NCI-H146 treated with DMSO at 0.1 percent for 48 hours (cell line): ENCODE measurements at regions not wholly inside any gene's neighbourhood (a gene's known extent, or its start where the extent isn't known, plus 50 kb on each side); places are given as distances from the start of the nearest gene placed in this dataset.
"Not testable (repeated sequence)": the region's sequence is repeated elsewhere in the genome, so short reads cannot be mapped to it uniquely, and the experiment has no call there.

Experiments
- DNase-seq: peaks from one replicate; lab custom pipeline; 2025; ENCODE audit not compliant: unreplicated experiment; lab: John Stamatoyannopoulos, UW

GRCh38 chr6:80942911-80943310, 809.6 kb downstream of the TENT5A start:
- DNase-seq = no peak

GRCh38 chr6:80940976-80941375, 811.5 kb downstream of the TENT5A start:
- no peak for DNase-seq

DNA sequence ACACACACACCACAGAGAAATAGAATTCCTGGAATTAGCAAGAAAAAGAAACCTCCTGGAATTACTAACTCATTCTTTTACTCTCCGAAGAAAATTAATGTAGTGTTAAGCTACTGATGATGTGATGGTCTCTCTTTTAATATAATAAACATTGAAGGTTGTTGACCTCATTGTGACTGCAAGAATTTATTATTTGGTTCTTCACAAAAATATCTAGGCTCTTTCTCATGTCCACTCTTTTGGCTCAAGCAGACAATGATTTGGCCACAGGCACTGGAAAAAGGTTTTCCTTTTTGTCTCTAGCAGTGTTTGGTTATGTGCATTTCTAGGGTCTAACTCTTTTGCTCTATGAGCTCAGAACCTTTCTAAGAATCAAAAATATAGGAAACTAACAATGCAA, 811.9 kb downstream of the TENT5A start:
- DNase-seq = no peak

- DNase-seq = no peak
Observed at GRCh38 chr6:80939898-80940297, 812.6 kb downstream of the TENT5A start.

DNA sequence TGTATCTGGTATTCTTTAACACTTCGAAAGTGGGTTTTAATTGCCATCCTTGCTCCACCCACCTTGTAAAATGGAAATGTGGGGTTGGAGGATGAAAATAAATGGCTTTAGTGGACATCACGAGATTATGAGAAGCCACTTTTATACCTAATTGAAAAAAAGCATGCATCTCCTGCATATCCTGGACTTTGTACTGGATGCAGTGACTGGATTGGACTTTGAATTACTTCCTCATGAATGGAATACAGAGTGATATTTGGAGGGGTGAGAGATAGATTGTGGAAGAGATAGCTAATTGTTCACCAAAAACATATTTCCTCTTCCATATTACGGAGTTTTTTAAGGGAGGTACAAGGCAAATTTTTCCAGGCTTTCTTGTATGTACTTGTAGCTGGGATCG, 813.0 kb downstream of the TENT5A start:
- DNase-seq = no peak

DNA sequence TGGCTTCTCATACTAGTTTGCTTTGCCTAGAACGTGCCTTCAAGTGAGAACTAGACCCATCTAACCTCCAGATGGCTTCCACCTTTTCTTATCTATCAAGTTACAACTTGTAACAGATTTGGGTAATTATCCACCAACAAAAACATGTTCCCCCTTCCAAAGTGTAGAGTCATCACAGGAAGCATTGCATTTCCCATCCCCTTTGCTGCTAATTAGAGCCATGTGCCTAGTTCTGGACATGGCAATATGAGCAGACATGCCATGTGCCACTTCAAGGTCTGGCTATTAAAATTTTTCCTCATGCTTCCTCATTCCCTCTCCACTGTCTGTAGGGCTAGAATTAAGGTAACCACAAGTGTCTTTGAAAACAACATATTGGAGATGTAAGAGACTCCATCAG, 814.4 kb downstream of the TENT5A start:
- no peak for DNase-seq

GRCh38 chr6:80932359-80932758, 820.1 kb downstream of the TENT5A start:
- DNase-seq = no peak

DNA sequence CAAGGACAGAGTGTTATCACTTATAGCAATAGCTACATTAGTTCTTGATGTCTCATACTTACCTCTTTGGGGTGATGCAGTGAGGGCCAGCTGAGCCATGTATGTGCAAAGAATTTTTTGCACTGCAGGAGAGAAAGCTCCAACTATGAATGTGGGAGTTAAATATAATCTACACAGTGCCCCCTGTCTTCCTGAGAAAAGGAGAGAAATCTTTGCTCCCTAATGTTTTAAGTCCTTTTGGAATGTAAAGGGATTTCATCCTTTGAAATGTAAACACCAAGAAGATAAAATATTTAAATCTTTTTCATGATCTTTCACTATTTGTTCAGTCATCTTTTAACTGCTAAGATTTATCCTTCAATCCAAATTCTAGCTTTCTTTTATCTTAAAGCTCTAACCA, 822.1 kb downstream of the TENT5A start:
- DNase-seq = no peak

DNA sequence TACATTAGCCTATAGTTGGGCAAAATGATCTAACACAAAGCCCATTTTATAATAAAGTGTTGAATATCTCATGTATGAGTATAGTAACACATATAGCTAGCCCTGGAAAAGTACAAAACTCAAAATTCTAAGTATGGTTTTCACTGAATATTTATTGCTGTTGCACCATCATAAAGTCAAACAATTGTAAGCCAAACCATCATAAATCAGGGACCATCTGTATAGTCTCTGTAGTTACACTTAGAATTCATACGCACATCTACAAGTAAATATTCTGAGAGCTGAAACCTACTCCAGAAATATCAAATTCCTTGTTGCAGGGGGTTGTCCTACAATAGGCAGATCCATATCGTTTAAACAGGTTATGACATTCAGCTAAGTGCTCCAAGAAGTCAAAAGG, 817.3 kb downstream of the BCKDHB start:
- no peak for DNase-seq

DNA sequence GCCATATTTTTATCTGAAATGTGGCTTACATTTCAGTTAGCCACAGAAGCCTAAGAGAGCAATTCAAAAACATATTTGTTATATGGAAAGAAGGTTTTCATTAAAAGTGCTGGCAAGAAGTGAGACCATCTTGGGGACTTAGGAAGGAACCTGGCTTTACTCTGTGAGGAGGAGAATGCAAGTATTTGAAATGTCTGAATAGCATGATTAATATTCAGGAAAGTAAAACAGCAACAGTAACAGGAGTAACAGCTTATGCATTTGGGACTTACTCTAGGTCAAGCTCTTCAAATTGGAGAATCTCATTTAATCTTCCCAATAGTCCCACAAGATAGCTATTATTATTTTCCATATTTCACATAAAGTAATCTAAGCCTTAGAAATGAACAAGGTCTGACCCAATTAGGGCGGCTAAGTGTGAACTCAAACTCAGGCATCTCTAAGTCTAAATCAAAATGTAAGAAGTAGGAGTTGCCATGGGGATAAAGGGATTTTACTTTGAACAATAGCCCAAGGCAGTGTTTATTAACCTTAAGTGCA, 816.5 kb downstream of the BCKDHB start:
- no peak for DNase-seq

GRCh38 chr6:80921861-80922460, 815.5 kb downstream of the BCKDHB start:
- DNase-seq = no peak

DNA sequence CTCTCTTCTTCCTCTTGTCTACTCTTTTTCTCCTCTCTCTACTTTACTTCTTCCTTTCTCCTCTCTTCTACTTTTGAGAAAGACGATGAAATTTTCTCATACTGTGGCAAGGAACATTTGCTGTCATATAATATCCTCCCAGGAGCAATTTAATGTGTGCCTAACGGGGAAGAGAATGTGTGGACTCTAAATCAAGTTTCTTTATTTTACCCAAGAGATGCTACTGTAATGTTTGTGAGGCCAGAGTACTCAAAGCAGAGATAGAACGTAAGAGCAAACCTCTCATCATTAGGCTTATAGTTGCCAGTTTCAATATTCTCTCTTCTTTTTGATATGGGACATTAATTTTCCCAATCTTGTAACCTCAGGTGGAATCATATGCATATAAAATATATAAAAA, 801.4 kb downstream of the BCKDHB start:
- DNase-seq = no peak

GRCh38 chr6:80903711-80904110, 797.2 kb downstream of the BCKDHB start:
- DNase-seq = no peak

DNA sequence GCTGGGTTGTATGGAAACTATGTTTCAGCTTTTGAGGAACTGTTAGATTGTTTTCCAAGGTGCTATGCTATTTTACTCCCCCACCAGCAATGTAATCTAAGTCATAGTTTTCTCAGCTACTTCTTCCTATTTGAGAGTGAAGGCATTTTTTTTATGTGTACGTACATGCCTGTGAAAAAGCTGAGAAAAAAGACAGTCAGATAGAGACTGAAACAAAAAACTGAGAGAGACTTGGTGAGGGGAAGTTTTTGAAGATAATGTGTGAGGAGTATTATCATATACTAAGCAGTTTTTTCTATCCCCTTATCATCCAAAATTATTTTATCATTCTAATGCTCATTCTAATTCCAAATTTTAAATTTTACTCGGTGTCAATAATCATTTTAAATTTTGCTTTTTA, 780.0 kb downstream of the BCKDHB start:
- no peak for DNase-seq

- no peak for DNase-seq
Observed at GRCh38 chr6:80872951-80873308, 766.5 kb downstream of the BCKDHB start.

- no peak for DNase-seq
Observed at GRCh38 chr6:80872199-80872950, 765.9 kb downstream of the BCKDHB start.

DNA sequence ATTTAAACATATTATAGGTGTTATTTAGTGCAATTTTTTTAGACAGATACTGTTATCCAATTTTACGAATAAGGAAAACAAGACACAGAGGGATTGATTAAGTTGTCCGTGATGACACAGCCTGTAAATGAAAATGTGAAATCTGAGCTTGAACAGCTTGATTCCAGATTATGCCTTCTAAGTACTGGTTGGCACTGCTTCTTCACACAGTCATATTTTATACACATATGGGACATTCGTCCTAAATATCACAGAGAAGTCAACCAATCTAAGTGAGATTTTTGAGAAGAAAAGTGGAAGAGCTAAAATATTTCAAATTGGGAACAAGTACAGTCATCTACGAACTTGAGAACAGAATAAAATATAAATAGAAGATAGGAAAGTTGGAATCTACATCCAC, 756.3 kb downstream of the BCKDHB start:
- no peak for DNase-seq

- no peak for DNase-seq
Observed at GRCh38 chr6:80860107-80860506, 753.6 kb downstream of the BCKDHB start.

- not testable (repeated sequence) for DNase-seq
Observed at GRCh38 chr6:80847973-80848372, 741.5 kb downstream of the BCKDHB start.

DNA sequence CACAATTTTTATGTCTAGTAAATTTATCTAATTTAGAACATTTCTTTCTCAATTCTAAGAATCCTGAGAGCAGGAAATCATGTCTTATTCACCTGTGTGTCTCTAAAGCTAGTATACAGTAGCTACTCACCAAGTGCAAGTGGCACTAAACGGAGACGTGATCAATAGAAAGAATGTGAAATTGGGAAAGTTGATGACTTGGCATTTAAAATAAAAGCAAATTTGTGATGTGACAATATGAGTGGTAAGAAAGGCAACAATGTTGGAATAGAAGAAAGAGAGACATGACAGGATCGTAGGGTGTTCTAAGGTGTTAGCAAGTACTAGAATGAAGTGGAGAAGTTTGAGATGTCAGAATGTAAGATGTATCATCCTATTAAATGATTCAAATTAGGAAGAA, 725.9 kb downstream of the BCKDHB start:
- no peak for DNase-seq

DNA sequence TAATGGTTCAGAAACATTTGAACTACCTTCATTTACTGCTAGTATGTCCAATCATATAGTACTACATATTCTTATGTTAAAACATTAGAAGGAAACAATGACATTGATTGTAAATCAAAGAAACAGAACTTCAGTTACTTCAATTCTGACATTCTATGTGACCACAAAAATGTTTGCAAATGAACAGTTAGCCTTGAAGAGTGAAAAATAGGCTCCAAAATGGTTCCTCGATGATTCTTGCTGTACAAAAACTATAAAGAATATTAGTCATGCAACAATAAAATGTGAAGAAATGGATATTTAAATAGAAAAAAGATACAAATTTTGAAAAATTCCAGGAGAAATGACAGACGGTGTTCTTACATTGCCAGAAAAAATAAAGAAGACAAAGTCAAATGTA, 686.9 kb downstream of the BCKDHB start:
- no peak for DNase-seq

- no peak for DNase-seq
Observed at GRCh38 chr6:80792151-80792550, 685.7 kb downstream of the BCKDHB start.
